H1 (cell line): ENCODE measurements at regions not wholly inside any gene's neighbourhood (a gene's known extent, or its start where the extent isn't known, plus 50 kb on each side); places are given as distances from the start of the nearest gene placed in this dataset.

Source experiments
- MAFK ChIP-seq: IDR thresholded peaks from 2 replicates; pipeline ENCODE4 v1.6.1; 2012; ENCODE audit warnings: low read depth, mild to moderate bottlenecking, improper control_type of control experiment, low read length
- POLR2AphosphoS5 ChIP-seq: IDR thresholded peaks from 2 replicates; pipeline ENCODE4 v1.6.1; 2011; ENCODE audit warnings: low read depth, low read length
- RNF2 ChIP-seq: fragments of 200-900, 300-1000 bp; sonication (generic); IDR thresholded peaks from 2 replicates; pipeline ENCODE4 v1.7.1; 2016; ENCODE audit warnings: borderline replicate concordance, low read depth, mild to moderate bottlenecking, antibody characterized with exemption, low read length; ENCODE audit not compliant: poor library complexity, severe bottlenecking; ENCODE audit errors: missing control alignments
- SP1 ChIP-seq: IDR thresholded peaks from 2 replicates; pipeline ENCODE4 v1.6.1; 2011; ENCODE audit warnings: low read depth, low read length
- TBP ChIP-seq: IDR thresholded peaks from 2 replicates; pipeline ENCODE4 v1.6.1; 2011; ENCODE audit warnings: low read depth, low read length, improper control_type of control experiment
- TCF12 ChIP-seq: IDR thresholded peaks from 2 replicates; pipeline ENCODE4 v1.6.1; 2011; ENCODE audit warnings: low read depth, mild to moderate bottlenecking, low read length
- TF ChIP-seq, protein P1 (sequence below), 3 experiments: IDR thresholded peaks; 1 replicate in 2 of 3; 2 replicates in 1 of 3; pipeline versions ENCODE4 v1.5.1 to v1.6.1; 2011; ENCODE audit warnings: low read length in 3 of 3, mild to moderate bottlenecking in 3 of 3, inconsistent platforms in 2 of 3, low read depth in 1 of 3, moderate library complexity in 1 of 3; ENCODE audit not compliant: insufficient read depth in 1 of 3; ENCODE audit errors: control extremely low read depth in 1 of 3

DNA sequence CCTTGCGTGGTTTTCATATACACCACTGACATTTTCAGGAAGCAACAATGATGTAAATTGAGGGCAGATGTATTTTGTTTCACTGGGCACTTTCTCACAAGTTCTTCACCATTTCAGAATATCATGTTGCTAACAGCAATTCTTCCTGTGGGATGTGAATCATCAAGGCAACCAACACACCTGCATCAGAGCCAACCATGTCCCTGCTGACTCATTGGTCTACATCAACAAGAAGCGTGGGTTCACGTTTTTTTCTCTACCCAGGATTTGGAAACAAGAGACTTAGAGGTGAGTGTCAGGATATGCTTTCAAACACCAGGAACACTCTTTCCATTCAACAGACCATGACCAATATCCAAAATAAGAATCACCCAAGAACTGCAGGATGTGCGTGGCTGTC lies 203.9 kb downstream of the TEX36 start:
- TF ChIP-seq, protein P1, sequence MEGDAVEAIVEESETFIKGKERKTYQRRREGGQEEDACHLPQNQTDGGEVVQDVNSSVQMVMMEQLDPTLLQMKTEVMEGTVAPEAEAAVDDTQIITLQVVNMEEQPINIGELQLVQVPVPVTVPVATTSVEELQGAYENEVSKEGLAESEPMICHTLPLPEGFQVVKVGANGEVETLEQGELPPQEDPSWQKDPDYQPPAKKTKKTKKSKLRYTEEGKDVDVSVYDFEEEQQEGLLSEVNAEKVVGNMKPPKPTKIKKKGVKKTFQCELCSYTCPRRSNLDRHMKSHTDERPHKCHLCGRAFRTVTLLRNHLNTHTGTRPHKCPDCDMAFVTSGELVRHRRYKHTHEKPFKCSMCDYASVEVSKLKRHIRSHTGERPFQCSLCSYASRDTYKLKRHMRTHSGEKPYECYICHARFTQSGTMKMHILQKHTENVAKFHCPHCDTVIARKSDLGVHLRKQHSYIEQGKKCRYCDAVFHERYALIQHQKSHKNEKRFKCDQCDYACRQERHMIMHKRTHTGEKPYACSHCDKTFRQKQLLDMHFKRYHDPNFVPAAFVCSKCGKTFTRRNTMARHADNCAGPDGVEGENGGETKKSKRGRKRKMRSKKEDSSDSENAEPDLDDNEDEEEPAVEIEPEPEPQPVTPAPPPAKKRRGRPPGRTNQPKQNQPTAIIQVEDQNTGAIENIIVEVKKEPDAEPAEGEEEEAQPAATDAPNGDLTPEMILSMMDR (IDR thresholded peaks at IDR 0.05; ENCODE audit: control extremely low read depth in 1 of 3, insufficient read depth in 1 of 3, low read depth in 1 of 3, low read length in 3 of 3) = no peak
- no peak for TF ChIP-seq SP1
- TF ChIP-seq MAFK = no peak
- TF ChIP-seq TCF12 = no peak
- TF ChIP-seq RNF2 = no peak
- no peak for TF ChIP-seq POLR2AphosphoS5
- no peak for TF ChIP-seq TBP
